ENCODE measurements at regions not wholly inside any gene's neighbourhood (a gene's known extent, or its start where the extent isn't known, plus 50 kb on each side); places are given as distances from the start of the nearest gene placed in this dataset.

GRCh38 chr3:191076903-191077552 lies 122.0 kb upstream of the OSTN start:
- Histone ChIP-seq H3K36me3 (ENCODE audit: control insufficient read depth in 2 of 2, extremely low read depth in 1 of 2, insufficient read depth in 2 of 2, low read length in 2 of 2) (no peaks in the 10 kb centered on the region), H3K4me3 (replicated peaks in 1 of 3; ENCODE audit: insufficient read depth in 1 of 3, low read depth in 1 of 3, low read length in 3 of 3) (no peak overlapping the region), H3K9ac (replicated peaks; ENCODE audit: extremely low read depth, insufficient read depth, low read length) (no peak overlapping the region), H3K79me2 (ENCODE audit: control insufficient read depth, insufficient read depth, low read length) (no peaks in the 10 kb centered on the region), H2AFZ (ENCODE audit: low read depth, low read length) (no peak overlapping the region), H3K9me3 (replicated peaks; ENCODE audit: control insufficient read depth, insufficient read depth, low read length) (no peaks in the 10 kb centered on the region), H3K27me3 (ENCODE audit: control insufficient read depth in 2 of 2, insufficient read depth in 2 of 2, low read length in 2 of 2) (no peaks in the 10 kb centered on the region), H4K20me1 (replicated peaks; ENCODE audit: control insufficient read depth, extremely low read depth, insufficient read depth, low read length) (no peaks in the 10 kb centered on the region), H3K9me1 (replicated peaks; ENCODE audit: control insufficient read depth, extremely low read depth, insufficient read depth, low read length) (no peaks in the 10 kb centered on the region), H3K4me1 (ENCODE audit: control insufficient read depth, extremely low read depth, insufficient read depth, low read length) (no peaks in the 10 kb centered on the region), H3K4me2 (ENCODE audit: insufficient read depth, low read length) (no peak overlapping the region), H3K27ac (ENCODE audit: insufficient read depth, low read depth, low read length) (no peak overlapping the region)
- FAIRE-seq (no peak), DNase-seq (ENCODE audit: low read depth, low spot score) (no peak)
- no TSS peak for BruUV-seq (replicated peaks)
- POLR2A ChIA-PET: no interaction called here
- dilution Hi-C loops (cut with MboI; ENCODE audit: extremely low pct_ligation_motif_present, low sequenced_read_pairs) (no loop called here), intact Hi-C loops (cut with micrococcal nuclease) (no loop called here)
- CTCF ChIA-PET: no interaction called here
- TF ChIP-seq MYC (IDR thresholded peaks at IDR 0.05; ENCODE audit: low read depth, low read length) (no peak), EZH2 (IDR thresholded peaks at IDR 0.05; ENCODE audit: borderline replicate concordance, low read depth, low read length, severe bottlenecking) (no peak), JUN (IDR thresholded peaks at IDR 0.05; ENCODE audit: borderline replicate concordance, insufficient read depth, insufficient read length, low read depth) (no peak), POLR2A (IDR thresholded peaks at IDR 0.05; ENCODE audit: low read depth, low read length) (no peak), GATA2 (IDR thresholded peaks at IDR 0.05; ENCODE audit: insufficient read depth, insufficient read length, low read depth, low read length) (no peak), MAX (IDR thresholded peaks at IDR 0.05; ENCODE audit: insufficient read depth, insufficient read length) (no peak), FOS (IDR thresholded peaks at IDR 0.05; ENCODE audit: borderline replicate concordance, insufficient read depth, low read length) (no peak), POLR2AphosphoS5 (IDR thresholded peaks at IDR 0.05; ENCODE audit: insufficient read depth, low read depth, low read length) (no peak), CTCF (IDR thresholded peaks at IDR 0.05; ENCODE audit: extremely low read depth in 1 of 2, insufficient read depth in 1 of 2, low read depth in 1 of 2, low read length in 2 of 2) (no peak)

All from endothelial cell of umbilical vein (primary cell).